ENCODE measurements at regions not wholly inside any gene's neighbourhood (a gene's known extent, or its start where the extent isn't known, plus 50 kb on each side); places are given as distances from the start of the nearest gene placed in this dataset.
"Not testable (repeated sequence)": the region's sequence is repeated elsewhere in the genome, so short reads cannot be mapped to it uniquely, and the experiment has no call there.

GRCh38 chr16:17552351-17552750, 81.6 kb upstream of the XYLT1 start:
- Mint-ChIP-seq H3K27ac (no peak overlapping the region), H3K4me3 (no peak overlapping the region), H3K9me3 (ENCODE audit: insufficient read depth) (no peaks in the 10 kb centered on the region), H3K27me3 (peaks cover 26% of the 10 kb centered on the region), H3K4me1 (no peaks in the 10 kb centered on the region)
- Histone ChIP-seq H3K79me2 (ENCODE audit: control insufficient read depth, insufficient read depth, low read length) (no peaks in the 10 kb centered on the region), H4K20me1 (ENCODE audit: control insufficient read depth, insufficient read depth, low read length, poor library complexity, severe bottlenecking) (no peaks in the 10 kb centered on the region), H3K27me3 (replicated peaks in 1 of 4; ENCODE audit: control extremely low read depth in 1 of 4, control insufficient read depth in 3 of 4, insufficient read depth in 4 of 4, low read length in 3 of 4) (peaks cover 0 to 4% (median 0%) of the 10 kb centered on the region in 4 experiments), H3K27ac (ENCODE audit: low read length in 2 of 2) (no peak overlapping the region), H3K9ac (ENCODE audit: low read length) (no peak overlapping the region), H3K4me1 (ENCODE audit: control insufficient read depth in 2 of 2, insufficient read depth in 2 of 2, low read length in 2 of 2) (no peaks in the 10 kb centered on the region), H3K4me3 (ENCODE audit: control extremely low read depth in 1 of 5, extremely low read depth in 1 of 5, insufficient read depth in 1 of 5, low read depth in 2 of 5, low read length in 4 of 5) (no peak overlapping the region), H3K36me3 (replicated peaks in 1 of 2; ENCODE audit: control extremely low read depth in 1 of 2, control insufficient read depth in 1 of 2, extremely low read depth in 1 of 2, insufficient read depth in 2 of 2, low read length in 1 of 2) (no peaks in the 10 kb centered on the region), H2AFZ (ENCODE audit: insufficient read depth, low read depth, low read length, poor library complexity, severe bottlenecking) (no peak overlapping the region), H3K9me3 (ENCODE audit: control extremely low read depth in 1 of 3, control insufficient read depth in 2 of 3, insufficient read depth in 1 of 3, low read length in 2 of 3) (no peaks in the 10 kb centered on the region), H3K4me2 (replicated peaks; ENCODE audit: low read depth, low read length, poor library complexity, severe bottlenecking) (no peak overlapping the region)
- POLR2A ChIA-PET = no interaction called here
- DNase-seq (no peak), ATAC-seq (ENCODE audit: low read depth) (no peak)
- intact Hi-C loops (cut with micrococcal nuclease) = no loop called here
- no peak for TF ChIP-seq EZH2 (IDR thresholded peaks at IDR 0.05; ENCODE audit: borderline replicate concordance, insufficient read depth, low read depth, low read length, poor library complexity, severe bottlenecking)
- TF ChIP-seq CTCF (IDR thresholded peaks at IDR 0.05) = no peak
- CTCF ChIA-PET = interaction anchor here (1.4 kb wide), 1 partner anchor 26 kb away, joined by 5 read pairs; no protein-coding TSS in a partner anchor
- WGBS (ENCODE audit: insufficient coverage) = 100% methylated on average over 5 of the region's 5 CpGs

GRCh38 chr16:17551682-17552081, 80.9 kb upstream of the XYLT1 start:
- H3K79me2 ChIP-seq (ENCODE audit: control insufficient read depth, insufficient read depth, low read length); H3K27me3 ChIP-seq (replicated peaks in 1 of 4; ENCODE audit: control extremely low read depth in 1 of 4, control insufficient read depth in 3 of 4, insufficient read depth in 4 of 4, low read length in 3 of 4); H3K4me3 Mint-ChIP-seq; H3K4me1 ChIP-seq (ENCODE audit: control insufficient read depth in 2 of 2, insufficient read depth in 2 of 2, low read length in 2 of 2); ATAC-seq (ENCODE audit: low read depth); POLR2A ChIA-PET; H3K27ac ChIP-seq (ENCODE audit: low read length in 2 of 2); H3K36me3 ChIP-seq (replicated peaks in 1 of 2; ENCODE audit: control extremely low read depth in 1 of 2, control insufficient read depth in 1 of 2, extremely low read depth in 1 of 2, insufficient read depth in 2 of 2, low read length in 1 of 2); H3K9me3 ChIP-seq (ENCODE audit: control extremely low read depth in 1 of 3, control insufficient read depth in 2 of 3, insufficient read depth in 1 of 3, low read length in 2 of 3); H3K9ac ChIP-seq (ENCODE audit: low read length); H4K20me1 ChIP-seq (ENCODE audit: control insufficient read depth, insufficient read depth, low read length, poor library complexity, severe bottlenecking); H3K9me3 Mint-ChIP-seq (ENCODE audit: insufficient read depth); H2AFZ ChIP-seq (ENCODE audit: insufficient read depth, low read depth, low read length, poor library complexity, severe bottlenecking); DNase-seq; H3K27ac Mint-ChIP-seq; H3K4me2 ChIP-seq (replicated peaks; ENCODE audit: low read depth, low read length, poor library complexity, severe bottlenecking); H3K4me3 ChIP-seq (ENCODE audit: control extremely low read depth in 1 of 5, extremely low read depth in 1 of 5, insufficient read depth in 1 of 5, low read depth in 2 of 5, low read length in 4 of 5); H3K4me1 Mint-ChIP-seq; intact Hi-C loops (cut with micrococcal nuclease): not testable (repeated sequence)
- 93% methylated on average over 3 of the region's 6 CpGs for WGBS (ENCODE audit: insufficient coverage)
- CTCF ChIA-PET = interaction anchor here (1.4 kb wide), 1 partner anchor 27 kb away, joined by 5 read pairs; no protein-coding TSS in a partner anchor
- H3K27me3 Mint-ChIP-seq = peaks cover 24% of the 10 kb centered on the region

All from B cell (primary cell).